Omental fat pad (tissue), 3 donors: ENCODE measurements at regions not wholly inside any gene's neighbourhood (a gene's known extent, or its start where the extent isn't known, plus 50 kb on each side); places are given as distances from the start of the nearest gene placed in this dataset.

Experiments used
- ATAC-seq: fragments of 150-250 bp; one replicate; pipeline ENCODE4 v1.9.1; 2016; ENCODE audit warnings: mild to moderate bottlenecking, moderate library complexity; ENCODE audit not compliant: low FRiP score
- DNase-seq: peaks from one replicate; pipeline ENCODE4 v3.0.0-alpha.2; 2019; ENCODE audit warnings: low spot score
- CTCF ChIP-seq, 3 donors: fragments of 450-650 bp; IDR thresholded peaks; one replicate each; pipeline ENCODE4 v1.5.1; 2016 to 2017; ENCODE audit warnings: antibody characterized with exemption in 3 of 3, mild to moderate bottlenecking in 3 of 3, moderate library complexity in 2 of 3

GRCh38 chr11:90606721-90607120 is 383.9 kb upstream of the CHORDC1 start:
- DNase-seq (no peak), ATAC-seq (no peak)
- no peak for TF ChIP-seq CTCF (IDR thresholded peaks at IDR 0.05)

GRCh38 chr11:90601261-90601660 is 378.4 kb upstream of the CHORDC1 start:
- no peak for TF ChIP-seq CTCF (IDR thresholded peaks at IDR 0.05)
- DNase-seq (no peak), ATAC-seq (no peak)

GRCh38 chr11:90594658-90595057 is 371.8 kb upstream of the CHORDC1 start:
- DNase-seq (no peak), ATAC-seq (no peak)
- TF ChIP-seq CTCF (IDR thresholded peaks at IDR 0.05): no peak

GRCh38 chr11:90593099-90593498 is 370.2 kb upstream of the CHORDC1 start:
- DNase-seq: no peak
- no peak for ATAC-seq
- no peak for TF ChIP-seq CTCF (IDR thresholded peaks at IDR 0.05)

- TF ChIP-seq CTCF (IDR thresholded peaks at IDR 0.05): no peak
- DNase-seq (no peak), ATAC-seq (no peak)
These were observed 367.4 kb upstream of the CHORDC1 start for GRCh38 chr11:90590286-90590685.

- no peak for DNase-seq
- ATAC-seq: no peak
- TF ChIP-seq CTCF (IDR thresholded peaks at IDR 0.05): no peak
These were observed 366.9 kb upstream of the CHORDC1 start for GRCh38 chr11:90589735-90590134.

- DNase-seq (no peak), ATAC-seq (no peak)
- no peak for TF ChIP-seq CTCF (IDR thresholded peaks at IDR 0.05)
These were observed 365.0 kb upstream of the CHORDC1 start for GRCh38 chr11:90587896-90588295.
